Activated CD4-positive, alpha-beta T cell treated with anti-CD3 and anti-CD28 coated beads for 4 hours (primary cell): ENCODE measurements at regions not wholly inside any gene's neighbourhood (a gene's known extent, or its start where the extent isn't known, plus 50 kb on each side); places are given as distances from the start of the nearest gene placed in this dataset.
"Not testable (repeated sequence)": the region's sequence is repeated elsewhere in the genome, so short reads cannot be mapped to it uniquely, and the experiment has no call there.

Source experiments
- DNase-seq, 2 donors: peaks; one replicate each; pipeline ENCODE4 v3.0.0-alpha.2; 2020

DNA sequence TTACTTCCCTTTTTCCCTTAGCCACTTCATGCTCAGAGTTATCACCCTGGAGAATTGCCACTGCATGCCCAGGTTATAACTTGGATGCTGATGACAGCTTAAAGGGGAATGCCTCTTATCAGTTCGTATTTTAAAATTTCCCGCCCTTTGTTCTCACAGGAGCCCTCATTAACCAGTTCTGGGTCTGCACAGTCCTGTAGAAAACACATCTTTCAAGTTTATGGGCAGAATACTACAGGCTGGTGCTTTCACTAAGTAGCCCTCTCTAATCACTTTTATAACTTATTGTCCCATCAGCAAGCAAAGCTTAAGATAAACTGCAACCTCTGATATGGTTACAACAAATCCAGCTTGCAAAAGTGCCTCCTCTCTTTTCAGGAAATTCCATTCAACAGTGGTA, 587.3 kb upstream of the UBE2E2 start:
- DNase-seq: no peak

GRCh38 chr3:22617372-22617771, 585.8 kb upstream of the UBE2E2 start:
- no peak for DNase-seq

GRCh38 chr3:22620498-22620897, 582.6 kb upstream of the UBE2E2 start:
- DNase-seq: no peak

DNA sequence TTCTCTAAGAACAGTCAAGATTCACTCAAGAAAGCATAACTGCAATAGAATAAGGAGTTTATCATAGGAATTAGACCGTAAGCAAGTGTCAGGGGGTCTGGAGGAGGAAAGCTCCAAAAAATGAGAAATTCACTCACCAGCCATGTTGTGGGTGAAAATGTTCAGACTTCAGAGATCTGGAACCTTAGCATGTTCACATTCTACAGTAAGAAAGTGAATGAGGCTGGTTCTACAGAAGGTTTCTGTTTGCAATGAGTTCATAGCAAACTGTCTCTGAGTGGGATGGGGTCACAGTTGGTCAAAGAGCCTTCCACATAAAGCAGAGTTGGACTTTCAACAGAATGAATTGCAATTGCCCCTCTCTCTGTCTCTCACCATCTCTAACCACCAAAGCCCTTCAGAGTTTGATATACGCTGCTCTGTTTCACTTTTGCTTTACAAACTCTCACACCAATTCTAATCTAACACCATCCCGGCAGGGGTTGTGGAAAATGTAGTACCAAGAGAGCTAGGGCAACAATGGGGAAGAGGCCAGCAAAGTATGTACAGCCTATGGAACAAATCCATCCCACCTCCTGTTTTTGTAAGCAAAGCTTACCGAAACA, 581.8 kb upstream of the UBE2E2 start:
- DNase-seq: no peak

DNA sequence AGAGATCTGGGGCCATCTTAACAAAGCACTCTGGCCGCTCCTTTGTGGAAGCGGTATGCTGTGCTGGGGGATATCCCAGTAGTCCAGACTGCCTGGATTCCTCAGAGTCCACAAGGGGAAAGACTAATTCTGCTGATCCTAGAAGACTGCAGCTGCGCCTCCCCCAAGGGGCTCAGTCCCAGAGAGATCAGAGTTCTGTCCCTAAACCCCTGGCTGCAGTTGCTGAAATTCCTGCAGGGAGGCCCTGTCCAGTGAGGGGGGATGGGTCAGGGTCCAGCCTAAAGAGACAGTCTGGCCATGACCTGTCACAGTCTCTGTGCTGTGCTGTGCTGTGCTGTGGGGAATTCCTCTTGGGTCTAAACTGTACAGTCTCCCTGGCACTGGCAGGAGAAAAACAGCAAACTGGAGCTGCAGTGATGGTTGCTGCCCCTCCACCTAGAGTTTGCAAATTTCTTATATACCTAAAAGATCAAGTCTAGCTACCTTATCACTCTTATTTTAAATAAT, 575.1 kb upstream of the UBE2E2 start:
- DNase-seq: no peak

DNA sequence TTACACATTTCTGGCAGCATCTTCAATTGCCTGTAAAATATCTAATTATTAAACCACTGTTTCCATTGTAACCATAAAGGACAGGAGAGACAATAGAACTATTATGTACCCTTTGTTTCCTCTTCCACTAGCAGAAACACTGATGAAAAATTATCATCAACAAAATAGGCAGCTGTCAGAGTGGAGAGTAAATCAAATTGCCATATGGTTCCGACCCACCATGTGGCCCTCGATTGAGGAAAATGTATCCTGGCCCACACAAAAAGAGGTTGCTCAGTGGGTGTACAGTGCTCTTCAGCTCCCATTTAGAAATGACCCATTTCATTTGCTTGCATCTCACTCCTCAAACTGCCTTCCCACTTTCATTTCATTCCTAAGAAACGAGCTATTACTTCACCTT, 570.6 kb upstream of the UBE2E2 start:
- no peak for DNase-seq

DNA sequence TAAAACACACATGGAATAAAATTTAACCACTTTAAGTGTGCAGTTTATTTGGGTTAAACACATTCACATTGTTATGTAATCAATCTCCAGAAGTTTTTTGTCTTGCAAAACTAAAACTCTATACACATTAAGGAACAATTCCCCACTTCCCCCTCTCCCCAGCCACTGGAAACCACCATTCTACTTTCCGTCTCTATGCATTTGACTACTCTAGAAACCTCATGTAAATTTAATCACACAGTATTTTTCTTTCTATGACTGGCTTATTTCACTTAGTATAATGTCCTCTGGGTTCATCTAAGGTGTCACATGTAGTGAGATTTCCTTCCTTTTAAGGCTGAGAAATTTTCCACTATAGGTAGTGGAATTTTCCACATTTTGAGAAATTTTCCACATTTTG, 568.7 kb upstream of the UBE2E2 start:
- DNase-seq: no peak

DNA sequence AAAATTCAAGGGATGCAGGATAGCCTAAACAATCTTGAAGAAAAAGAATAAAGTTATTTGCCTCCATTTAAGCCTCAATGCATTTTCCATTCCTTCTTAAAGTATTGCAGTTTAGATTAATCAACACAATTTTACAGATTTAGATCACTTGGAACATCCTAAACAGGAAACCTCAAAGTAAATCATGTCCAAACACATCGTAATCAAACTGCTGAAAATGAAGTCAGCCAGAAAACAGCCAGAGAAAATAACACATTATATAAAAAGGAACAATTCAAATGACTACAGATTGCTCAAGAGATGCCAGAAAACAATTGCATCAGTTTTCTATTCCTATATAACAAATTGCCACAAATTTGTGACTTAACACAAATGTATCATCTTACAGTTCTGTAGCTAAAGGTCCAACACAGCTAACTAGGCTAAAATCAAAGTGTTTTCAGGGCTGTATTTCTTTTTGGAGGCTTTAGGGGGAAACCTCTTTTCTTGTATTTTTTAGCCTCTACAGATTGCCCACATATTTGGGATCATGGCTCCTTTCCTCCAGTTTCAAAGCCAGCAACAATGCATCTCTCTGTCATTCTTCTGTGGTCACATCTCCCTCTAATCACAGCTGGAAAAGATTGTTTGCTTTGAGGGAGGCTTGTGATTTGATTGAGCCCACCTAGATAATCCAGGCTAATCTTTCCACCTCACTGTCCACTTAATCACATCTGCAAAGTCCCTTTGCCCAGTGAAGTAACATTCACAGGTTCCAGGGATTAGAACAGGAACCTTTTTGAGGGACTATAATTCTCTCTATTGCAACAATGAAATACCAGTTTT, 543.3 kb upstream of the UBE2E2 start:
- no peak for DNase-seq

GRCh38 chr3:22660606-22661005, 542.5 kb upstream of the UBE2E2 start:
- DNase-seq: no peak

- DNase-seq: no peak
Measured at GRCh38 chr3:22661121-22661700, 541.9 kb upstream of the UBE2E2 start.

- no peak for DNase-seq
Measured at GRCh38 chr3:22665528-22665927, 537.6 kb upstream of the UBE2E2 start.

DNA sequence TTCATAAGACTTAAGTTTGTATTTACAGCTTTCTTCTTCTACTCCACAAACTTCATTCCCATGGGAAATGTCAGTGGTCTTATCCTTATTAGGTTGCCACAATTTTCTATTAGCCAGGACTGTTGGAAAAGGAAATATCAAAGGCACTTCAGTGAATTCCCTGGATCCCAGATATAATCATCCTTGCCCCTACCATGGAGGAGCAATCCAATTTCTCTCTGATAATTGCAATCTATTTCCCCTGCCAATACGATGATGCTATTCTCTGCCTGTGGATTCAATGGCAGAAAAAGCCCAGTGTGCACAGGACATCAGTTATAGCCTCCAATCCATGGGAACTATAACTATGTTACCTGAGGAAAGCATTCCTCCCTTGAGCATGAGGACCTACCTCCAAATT, 536.4 kb upstream of the UBE2E2 start:
- DNase-seq: no peak

GRCh38 chr3:22671848-22672247, 531.3 kb upstream of the UBE2E2 start:
- no peak for DNase-seq

DNA sequence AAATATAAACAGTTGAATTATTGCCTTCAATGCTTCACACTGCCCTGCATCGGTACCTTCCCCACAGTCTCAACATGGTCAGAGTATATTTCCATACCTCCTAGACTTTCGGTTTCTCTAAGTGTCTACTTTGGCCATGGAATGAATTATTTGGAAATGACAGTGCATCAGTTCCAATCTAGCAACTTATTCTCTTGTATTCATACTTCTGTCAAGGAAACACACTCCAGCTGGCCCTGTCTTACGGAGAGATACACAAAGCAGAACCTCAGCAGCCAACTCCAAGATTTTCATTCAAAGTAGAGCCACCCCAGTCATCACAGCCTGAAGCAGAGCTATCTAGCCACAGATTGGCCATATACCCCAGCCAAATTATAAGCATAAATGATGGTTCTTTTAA, 518.4 kb upstream of the UBE2E2 start:
- DNase-seq: no peak

DNA sequence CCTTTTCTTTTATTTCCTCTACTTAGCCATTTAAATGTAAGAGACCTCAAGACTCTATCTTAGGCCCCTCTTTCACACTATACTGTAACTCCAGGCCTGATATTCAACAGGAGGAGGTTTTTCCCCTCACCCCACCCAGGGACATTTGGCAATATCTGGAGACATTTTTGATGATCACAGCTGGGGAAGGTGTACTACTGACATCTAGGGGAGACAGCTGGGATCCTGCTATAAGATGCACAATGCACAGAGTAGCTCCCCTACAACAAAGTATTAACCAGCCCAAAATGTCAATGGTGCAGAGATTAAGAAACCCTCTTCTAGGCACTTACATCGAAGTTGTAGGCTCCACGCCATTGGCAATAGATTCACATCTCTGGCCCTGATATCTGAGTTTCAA, 517.5 kb upstream of the UBE2E2 start:
- no peak for DNase-seq

DNA sequence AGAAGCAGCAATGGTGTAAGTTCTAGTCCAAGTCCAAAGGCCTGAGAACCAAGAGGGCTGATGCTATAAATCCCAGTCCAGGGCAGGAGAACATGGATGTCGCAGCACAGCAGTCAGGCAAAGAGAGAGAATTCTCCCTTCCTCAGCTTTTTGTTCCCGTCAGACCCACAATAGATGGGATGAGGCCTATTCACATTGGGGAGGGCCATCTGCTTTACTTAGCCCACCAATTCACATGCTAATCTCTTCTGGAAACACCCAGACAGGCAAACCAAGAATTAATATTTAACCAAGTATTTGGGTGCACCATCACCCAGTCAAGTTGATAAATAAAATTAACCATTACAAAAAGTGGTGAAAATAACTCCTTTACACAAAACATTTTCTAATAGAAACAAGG, 511.7 kb upstream of the UBE2E2 start:
- DNase-seq: no peak

DNA sequence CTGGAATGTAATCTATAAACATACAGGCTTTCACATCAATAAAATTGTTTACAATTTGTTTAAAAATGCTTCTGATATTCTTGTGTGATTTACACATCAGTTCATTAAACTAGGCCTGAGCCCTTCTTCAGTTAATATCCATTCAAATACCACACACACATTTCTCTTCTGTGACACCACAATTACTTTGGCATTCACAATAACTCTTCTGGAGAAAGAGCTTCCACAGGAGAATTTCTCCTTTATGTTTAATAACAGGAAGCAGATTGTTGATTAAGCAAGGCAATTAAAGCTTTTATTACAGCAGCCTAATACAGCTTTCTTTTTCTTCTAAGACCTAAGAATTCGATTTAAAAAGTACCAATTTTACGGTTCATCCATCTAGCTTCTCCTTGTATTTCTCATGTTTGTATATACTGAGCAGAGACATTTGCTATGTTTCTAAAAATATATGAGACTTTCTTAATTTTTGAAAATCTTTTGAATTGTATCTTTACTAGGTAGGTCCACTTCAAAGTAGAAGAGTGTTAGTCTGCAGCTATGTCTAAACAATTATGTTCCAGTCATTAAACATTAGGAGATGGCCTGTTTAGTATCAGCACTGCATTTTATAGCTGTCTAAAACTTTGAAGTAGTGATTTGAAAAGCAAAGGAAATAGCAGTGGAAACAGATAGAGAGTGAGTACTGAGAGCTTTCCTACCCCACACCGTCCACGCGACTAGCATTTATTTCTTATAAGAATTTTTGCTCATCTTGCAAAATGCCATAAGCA, 511.1 kb upstream of the UBE2E2 start:
- no peak for DNase-seq

DNA sequence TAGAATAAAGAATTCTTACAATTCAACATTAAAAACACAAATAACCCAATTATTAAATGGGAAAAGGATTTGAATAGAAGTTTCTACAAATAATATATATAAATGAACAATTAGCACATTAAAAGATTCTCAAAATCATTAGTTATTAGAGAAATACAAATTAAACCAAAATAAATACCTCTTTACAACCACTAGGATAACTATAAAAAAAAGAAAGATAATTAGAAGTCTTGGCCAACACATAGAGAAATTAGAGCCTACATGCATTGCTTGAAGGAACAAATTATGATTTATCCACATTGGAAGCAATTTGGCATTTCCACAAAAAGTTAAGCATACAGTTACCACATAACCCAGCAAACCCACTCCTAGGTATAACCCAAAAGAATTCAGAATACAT, 502.3 kb upstream of the UBE2E2 start:
- DNase-seq: no peak

- no peak for DNase-seq
Measured at GRCh38 chr3:22704166-22704565, 499.0 kb upstream of the UBE2E2 start.

- no peak for DNase-seq
Measured at GRCh38 chr3:22704571-22705354, 498.4 kb upstream of the UBE2E2 start.

GRCh38 chr3:22706922-22707321, 496.2 kb upstream of the UBE2E2 start:
- not testable (repeated sequence) for DNase-seq

GRCh38 chr3:22713936-22714335, 489.2 kb upstream of the UBE2E2 start:
- DNase-seq: no peak

DNA sequence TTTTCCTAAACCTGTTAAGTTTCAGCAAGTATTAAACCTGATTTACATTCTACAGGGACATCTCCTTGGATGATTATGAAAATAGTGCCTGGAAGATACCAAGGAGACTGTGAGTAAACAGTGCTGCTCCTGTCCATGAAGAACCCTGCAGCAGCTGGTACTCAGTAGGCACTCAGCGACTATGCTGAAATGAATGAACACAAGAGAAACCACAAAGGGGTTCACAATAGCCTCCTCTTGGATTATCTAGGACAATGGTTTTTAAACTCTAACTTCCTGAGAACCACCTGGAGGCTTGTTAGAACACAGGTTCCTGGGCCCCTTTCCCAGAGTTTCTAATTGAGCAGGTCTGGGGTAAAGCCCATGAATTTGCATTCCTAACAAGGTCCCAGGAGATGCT, 488.4 kb upstream of the UBE2E2 start:
- DNase-seq: no peak
